WTC11 (cell line): ENCODE measurements at regions not wholly inside any gene's neighbourhood (a gene's known extent, or its start where the extent isn't known, plus 50 kb on each side); places are given as distances from the start of the nearest gene placed in this dataset.

Experiments used
- ATF3 ChIP-seq: sonication (generic); formaldehyde crosslinking; conservative IDR thresholded peaks from 2 replicates; pipeline ENCODE4 v1.8.1; 2022; ENCODE audit warnings: mild to moderate bottlenecking, missing genetic modification reagents
- CTCF ChIP-seq: fragments of 200-600 bp; IDR thresholded peaks from 2 replicates; pipeline ENCODE4 v1.8.0; 2022; ENCODE audit warnings: antibody characterized with exemption
- SP1 ChIP-seq: sonication (generic); formaldehyde crosslinking; conservative IDR thresholded peaks from 2 replicates; pipeline ENCODE4 v1.8.1; 2022; ENCODE audit warnings: missing genetic modification reagents

- no peak for TF ChIP-seq SP1 (CRISPR knock-in tag)
- no peak for TF ChIP-seq CTCF
- no peak for TF ChIP-seq ATF3 (CRISPR knock-in tag)
Measured at GRCh38 chr3:43165786-43166185, 59.9 kb upstream of the POMGNT2 start.
